ENCODE measurements at regions not wholly inside any gene's neighbourhood (a gene's known extent, or its start where the extent isn't known, plus 50 kb on each side); places are given as distances from the start of the nearest gene placed in this dataset.

- TF ChIP-seq CTCF (IDR thresholded peaks at IDR 0.05; ENCODE audit: low read length) (no peak), EZH2 (IDR thresholded peaks at IDR 0.05; ENCODE audit: borderline replicate concordance, low read length) (no peak)
Measured at GRCh38 chr12:46693518-46693917, 132.3 kb downstream of the SLC38A4 start.
